HepG2 (cell line): ENCODE measurements at regions not wholly inside any gene's neighbourhood (a gene's known extent, or its start where the extent isn't known, plus 50 kb on each side); places are given as distances from the start of the nearest gene placed in this dataset.

Source experiments
- ATAC-seq: fragments of 200-7000 bp; cut with Tn5 transposase; 3 replicates; pipeline ENCODE4 v1.9.1; 2020; ENCODE audit warnings: mild to moderate bottlenecking, moderate library complexity
- BruUV-seq: library from RNA; stranded (reverse); fragments of 400-500 nt; replicated peaks from 2 replicates; lab custom pipeline; 2021; lab: Mats Ljungman, UMichigan
- CTCF ChIA-PET: fragments of 300-600 bp; formaldehyde crosslinking; extraction: SDS; loops from one replicate; lab custom pipeline; 2021; ENCODE audit warnings: low total read pairs, inconsistent platforms, low intra/inter-chr PET ratio; lab: Yijun Ruan, JAX
- POLR2A ChIA-PET: fragments of 350-600 bp; sonication (Branson Sonifier 250); formaldehyde crosslinking; loops from one replicate; lab custom pipeline; 2020; ENCODE audit warnings: antibody characterized with exemption, inconsistent platforms; lab: Yijun Ruan, JAX
- DNase-seq: peaks from one replicate; pipeline ENCODE4 v3.0.0-alpha.2; 2015; ENCODE audit warnings: low spot score
- FAIRE-seq: peaks from 3 replicates; lab custom pipeline; 2011; peaks lifted over from hg19 to GRCh38; lab: Jason Lieb, UNC
- H2AFZ ChIP-seq: one replicate; pipeline ENCODE4 v1.6.1; 2011; ENCODE audit warnings: low read length, inconsistent platforms
- H3K27ac ChIP-seq: fragments of 300-600 bp; 3 replicates; pipeline ENCODE4 v1.8.0; 2011; ENCODE audit warnings: mixed run types, mild to moderate bottlenecking, mixed read lengths, low read length, inconsistent platforms; ENCODE audit not compliant: insufficient read depth; ENCODE audit errors: extremely low read length
- H3K27me3 ChIP-seq, 2 experiments: fragments of 200-600 bp in 1 of 2; 2 replicates in 1 of 2; 3 replicates in 1 of 2; pipeline versions ENCODE4 v1.6.0 to v1.8.0; 2011; ENCODE audit warnings: low read length in 2 of 2, mild to moderate bottlenecking in 2 of 2, moderate library complexity in 2 of 2, inconsistent platforms in 1 of 2; ENCODE audit not compliant: insufficient read depth in 2 of 2, control insufficient read depth in 1 of 2
- H3K36me3 ChIP-seq, 2 experiments: fragments of 200-600 bp in 1 of 2; replicated peaks in 1 of 2; 2 replicates in 1 of 2; 3 replicates in 1 of 2; pipeline versions ENCODE4 v1.5.1 to v1.8.0; 2011; ENCODE audit warnings: low read length in 2 of 2, inconsistent platforms in 1 of 2; ENCODE audit not compliant: insufficient read depth in 2 of 2, control insufficient read depth in 1 of 2
- H3K4me1 ChIP-seq: 2 replicates; pipeline ENCODE4 v1.5.1; 2012; ENCODE audit warnings: low read length, inconsistent platforms; ENCODE audit not compliant: insufficient read depth
- H3K4me2 ChIP-seq: 2 replicates; pipeline ENCODE4 v1.6.0; 2011; ENCODE audit warnings: low read depth, low read length, inconsistent platforms
- H3K4me3 ChIP-seq, 3 experiments: fragments of 200-600 bp in 1 of 3; sonication (generic), shearing (Covaris generic) in 1 of 3; replicated peaks in 1 of 3; 2 replicates each; pipeline ENCODE4 v1.5.1; 2011 to 2016; ENCODE audit warnings: low read length in 3 of 3, inconsistent platforms in 2 of 3, low read depth in 2 of 3, mild to moderate bottlenecking in 2 of 3, control low read depth in 1 of 3, mixed read lengths in 1 of 3; ENCODE audit not compliant: insufficient read depth in 1 of 3
- H3K79me2 ChIP-seq: one replicate; pipeline ENCODE4 v1.6.1; 2011; ENCODE audit warnings: low read length, inconsistent platforms; ENCODE audit not compliant: insufficient read depth
- H3K9ac ChIP-seq: 2 replicates; pipeline ENCODE4 v1.6.0; 2011; ENCODE audit warnings: mild to moderate bottlenecking, low read depth, low read length, inconsistent platforms; ENCODE audit not compliant: insufficient read depth
- H3K9me3 ChIP-seq: 2 replicates; pipeline ENCODE4 v1.5.1; 2012; ENCODE audit warnings: mild to moderate bottlenecking, low read length
- H4K20me1 ChIP-seq: 2 replicates; pipeline ENCODE4 v1.6.0; 2011; ENCODE audit warnings: inconsistent platforms, mild to moderate bottlenecking, low read length, moderate library complexity; ENCODE audit not compliant: insufficient read depth
- CENPT ChIP-seq: sonication (generic); formaldehyde crosslinking; IDR thresholded peaks from 2 replicates; pipeline ENCODE4 v1.8.0; 2022; ENCODE audit warnings: low read depth, mild to moderate bottlenecking, moderate library complexity, missing genetic modification reagents
- JUND ChIP-seq: sonication (generic); formaldehyde crosslinking; IDR thresholded peaks from 2 replicates; pipeline ENCODE4 v1.8.0; 2022; ENCODE audit warnings: mild to moderate bottlenecking, missing genetic modification reagents
- PHF20 ChIP-seq: sonication (generic); formaldehyde crosslinking; IDR thresholded peaks from 2 replicates; pipeline ENCODE4 v1.5.0; 2020; ENCODE audit warnings: mild to moderate bottlenecking, missing genetic modification reagents
- SIX1 ChIP-seq: sonication (generic); formaldehyde crosslinking; IDR thresholded peaks from 2 replicates; pipeline ENCODE4 v1.4.0; 2020; ENCODE audit warnings: missing genetic modification reagents, borderline replicate concordance
- ZNF274 ChIP-seq: sonication (generic); formaldehyde crosslinking; IDR thresholded peaks from 2 replicates; pipeline ENCODE4 v1.5.1; 2020; ENCODE audit warnings: mild to moderate bottlenecking, missing genetic modification reagents
- ZNF644 ChIP-seq: IDR thresholded peaks from 2 replicates; pipeline ENCODE4 v1.6.1; 2016; ENCODE audit warnings: low read depth
- ZNF709 ChIP-seq: sonication (generic); formaldehyde crosslinking; IDR thresholded peaks from 2 replicates; pipeline ENCODE4 v1.5.0; 2020; ENCODE audit warnings: mild to moderate bottlenecking, missing genetic modification reagents
- WGBS: methylation state at CpG from one replicate; pipeline ENCODE4 v1.1.6; 2017; ENCODE audit warnings: low lambda C conversion rate; 5-methylcytosine and 5-hydroxymethylcytosine counted together
- in situ Hi-C: cut with HindIII; loops from 2 replicates; pipeline ENCODE4 v1.10.0; 2017; ENCODE audit warnings: low pct_unique_long_range_greater_than_20kb; ENCODE audit not compliant: extremely low pct_ligation_motif_present
- intact Hi-C: fragments of 100-400 bp; cut with micrococcal nuclease; formaldehyde crosslinking; loops from one replicate; pipeline ENCODE4 v1.10.0; 2022; ENCODE audit not compliant: unreplicated experiment
- TF ChIP-seq, protein P1 (sequence below): IDR thresholded peaks from 2 replicates; pipeline ENCODE4 v1.6.1; 2016; ENCODE audit warnings: low read depth, missing genetic modification reagents, missing compliant biosample characterization
- TF ChIP-seq, protein P2 (sequence below): IDR thresholded peaks from 2 replicates; pipeline ENCODE4 v1.6.1; 2016; ENCODE audit warnings: control low read depth
- TF ChIP-seq, protein P3 (sequence below): sonication (generic); formaldehyde crosslinking; IDR thresholded peaks from 2 replicates; pipeline ENCODE4 v1.5.1; 2020; ENCODE audit warnings: mild to moderate bottlenecking, missing genetic modification reagents, borderline replicate concordance
- TF ChIP-seq, protein P4 (sequence below), 2 experiments: sonication (generic) in 1 of 2; formaldehyde crosslinking in 1 of 2; IDR thresholded peaks; 2 replicates each; pipeline versions ENCODE4 v1.6.1 to v1.9.0; 2014 to 2022; ENCODE audit warnings: antibody characterized with exemption in 1 of 2, borderline replicate concordance in 1 of 2, inconsistent platforms in 1 of 2, low read depth in 1 of 2, missing genetic modification reagents in 1 of 2

DNA sequence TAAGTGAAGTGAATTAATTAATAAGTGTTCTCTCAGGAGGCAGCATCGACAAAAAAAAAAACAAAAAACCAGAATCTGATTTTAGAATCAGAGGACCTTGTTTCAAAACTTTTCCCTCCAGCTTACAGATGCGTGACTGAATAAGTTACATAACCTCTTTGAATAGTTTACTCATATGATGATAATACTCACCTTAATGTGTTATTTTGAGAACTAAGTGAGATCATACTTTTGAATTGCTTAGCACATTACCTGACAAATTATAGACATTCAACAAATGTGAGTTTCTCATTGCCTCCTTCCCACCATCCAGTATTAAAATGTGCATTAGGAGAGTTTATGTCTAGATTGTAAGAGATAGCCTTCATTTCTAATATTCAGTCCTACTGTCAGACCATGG lies 94.0 kb downstream of the SOX2 start:
- no TSS peak for BruUV-seq
- ChIA-PET CTCF (no interaction called here), POLR2A (no interaction called here)
- no peak overlapping the region for H2AFZ ChIP-seq
- no peak for FAIRE-seq
- H3K27ac ChIP-seq: no peak overlapping the region
- no peak overlapping the region for H3K9ac ChIP-seq
- ATAC-seq: no peak
- H3K9me3 ChIP-seq: no peaks in the 10 kb centered on the region
- H3K27me3 ChIP-seq: no peaks in the 10 kb centered on the region; a peak in 1 of 5 replicates
- H3K36me3 ChIP-seq: no peaks in the 10 kb centered on the region
- no peaks in the 10 kb centered on the region for H3K79me2 ChIP-seq
- H3K4me3 ChIP-seq: no peak overlapping the region
- WGBS: 0% methylated on average over 2 of the region's 2 CpGs
- H4K20me1 ChIP-seq: no peaks in the 10 kb centered on the region
- H3K4me1 ChIP-seq: no peaks in the 10 kb centered on the region
- no peak overlapping the region for H3K4me2 ChIP-seq
- in situ Hi-C loops (no loop called here), intact Hi-C loops (no loop called here)
- no peak for DNase-seq
- TF ChIP-seq ZNF644 (no peak), ZNF274 (CRISPR knock-in tag) (no peak), ZNF709 (CRISPR knock-in tag) (no peak), PHF20 (CRISPR knock-in tag) (no peak), CENPT (CRISPR knock-in tag) (no peak), SIX1 (CRISPR knock-in tag) (no peak), JUND (CRISPR knock-in tag) (no peak)
- TF ChIP-seq, protein P1, sequence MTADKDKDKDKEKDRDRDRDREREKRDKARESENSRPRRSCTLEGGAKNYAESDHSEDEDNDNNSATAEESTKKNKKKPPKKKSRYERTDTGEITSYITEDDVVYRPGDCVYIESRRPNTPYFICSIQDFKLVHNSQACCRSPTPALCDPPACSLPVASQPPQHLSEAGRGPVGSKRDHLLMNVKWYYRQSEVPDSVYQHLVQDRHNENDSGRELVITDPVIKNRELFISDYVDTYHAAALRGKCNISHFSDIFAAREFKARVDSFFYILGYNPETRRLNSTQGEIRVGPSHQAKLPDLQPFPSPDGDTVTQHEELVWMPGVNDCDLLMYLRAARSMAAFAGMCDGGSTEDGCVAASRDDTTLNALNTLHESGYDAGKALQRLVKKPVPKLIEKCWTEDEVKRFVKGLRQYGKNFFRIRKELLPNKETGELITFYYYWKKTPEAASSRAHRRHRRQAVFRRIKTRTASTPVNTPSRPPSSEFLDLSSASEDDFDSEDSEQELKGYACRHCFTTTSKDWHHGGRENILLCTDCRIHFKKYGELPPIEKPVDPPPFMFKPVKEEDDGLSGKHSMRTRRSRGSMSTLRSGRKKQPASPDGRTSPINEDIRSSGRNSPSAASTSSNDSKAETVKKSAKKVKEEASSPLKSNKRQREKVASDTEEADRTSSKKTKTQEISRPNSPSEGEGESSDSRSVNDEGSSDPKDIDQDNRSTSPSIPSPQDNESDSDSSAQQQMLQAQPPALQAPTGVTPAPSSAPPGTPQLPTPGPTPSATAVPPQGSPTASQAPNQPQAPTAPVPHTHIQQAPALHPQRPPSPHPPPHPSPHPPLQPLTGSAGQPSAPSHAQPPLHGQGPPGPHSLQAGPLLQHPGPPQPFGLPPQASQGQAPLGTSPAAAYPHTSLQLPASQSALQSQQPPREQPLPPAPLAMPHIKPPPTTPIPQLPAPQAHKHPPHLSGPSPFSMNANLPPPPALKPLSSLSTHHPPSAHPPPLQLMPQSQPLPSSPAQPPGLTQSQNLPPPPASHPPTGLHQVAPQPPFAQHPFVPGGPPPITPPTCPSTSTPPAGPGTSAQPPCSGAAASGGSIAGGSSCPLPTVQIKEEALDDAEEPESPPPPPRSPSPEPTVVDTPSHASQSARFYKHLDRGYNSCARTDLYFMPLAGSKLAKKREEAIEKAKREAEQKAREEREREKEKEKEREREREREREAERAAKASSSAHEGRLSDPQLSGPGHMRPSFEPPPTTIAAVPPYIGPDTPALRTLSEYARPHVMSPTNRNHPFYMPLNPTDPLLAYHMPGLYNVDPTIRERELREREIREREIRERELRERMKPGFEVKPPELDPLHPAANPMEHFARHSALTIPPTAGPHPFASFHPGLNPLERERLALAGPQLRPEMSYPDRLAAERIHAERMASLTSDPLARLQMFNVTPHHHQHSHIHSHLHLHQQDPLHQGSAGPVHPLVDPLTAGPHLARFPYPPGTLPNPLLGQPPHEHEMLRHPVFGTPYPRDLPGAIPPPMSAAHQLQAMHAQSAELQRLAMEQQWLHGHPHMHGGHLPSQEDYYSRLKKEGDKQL: no peak
- TF ChIP-seq, protein P2, sequence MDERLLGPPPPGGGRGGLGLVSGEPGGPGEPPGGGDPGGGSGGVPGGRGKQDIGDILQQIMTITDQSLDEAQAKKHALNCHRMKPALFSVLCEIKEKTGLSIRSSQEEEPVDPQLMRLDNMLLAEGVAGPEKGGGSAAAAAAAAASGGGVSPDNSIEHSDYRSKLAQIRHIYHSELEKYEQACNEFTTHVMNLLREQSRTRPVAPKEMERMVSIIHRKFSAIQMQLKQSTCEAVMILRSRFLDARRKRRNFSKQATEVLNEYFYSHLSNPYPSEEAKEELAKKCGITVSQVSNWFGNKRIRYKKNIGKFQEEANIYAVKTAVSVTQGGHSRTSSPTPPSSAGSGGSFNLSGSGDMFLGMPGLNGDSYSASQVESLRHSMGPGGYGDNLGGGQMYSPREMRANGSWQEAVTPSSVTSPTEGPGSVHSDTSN (CRISPR knock-in tag): no peak
- TF ChIP-seq, protein P3, sequence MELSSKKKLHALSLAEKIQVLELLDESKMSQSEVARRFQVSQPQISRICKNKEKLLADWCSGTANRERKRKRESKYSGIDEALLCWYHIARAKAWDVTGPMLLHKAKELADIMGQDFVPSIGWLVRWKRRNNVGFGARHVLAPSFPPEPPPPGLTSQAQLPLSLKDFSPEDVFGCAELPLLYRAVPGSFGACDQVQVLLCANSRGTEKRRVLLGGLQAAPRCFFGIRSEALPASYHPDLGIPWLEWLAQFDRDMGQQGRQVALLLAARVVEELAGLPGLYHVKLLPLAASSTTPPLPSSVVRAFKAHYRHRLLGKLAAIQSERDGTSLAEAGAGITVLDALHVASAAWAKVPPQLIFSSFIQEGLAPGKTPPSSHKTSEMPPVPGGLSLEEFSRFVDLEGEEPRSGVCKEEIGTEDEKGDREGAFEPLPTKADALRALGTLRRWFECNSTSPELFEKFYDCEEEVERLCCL (CRISPR knock-in tag): no peak
- TF ChIP-seq, protein P4, sequence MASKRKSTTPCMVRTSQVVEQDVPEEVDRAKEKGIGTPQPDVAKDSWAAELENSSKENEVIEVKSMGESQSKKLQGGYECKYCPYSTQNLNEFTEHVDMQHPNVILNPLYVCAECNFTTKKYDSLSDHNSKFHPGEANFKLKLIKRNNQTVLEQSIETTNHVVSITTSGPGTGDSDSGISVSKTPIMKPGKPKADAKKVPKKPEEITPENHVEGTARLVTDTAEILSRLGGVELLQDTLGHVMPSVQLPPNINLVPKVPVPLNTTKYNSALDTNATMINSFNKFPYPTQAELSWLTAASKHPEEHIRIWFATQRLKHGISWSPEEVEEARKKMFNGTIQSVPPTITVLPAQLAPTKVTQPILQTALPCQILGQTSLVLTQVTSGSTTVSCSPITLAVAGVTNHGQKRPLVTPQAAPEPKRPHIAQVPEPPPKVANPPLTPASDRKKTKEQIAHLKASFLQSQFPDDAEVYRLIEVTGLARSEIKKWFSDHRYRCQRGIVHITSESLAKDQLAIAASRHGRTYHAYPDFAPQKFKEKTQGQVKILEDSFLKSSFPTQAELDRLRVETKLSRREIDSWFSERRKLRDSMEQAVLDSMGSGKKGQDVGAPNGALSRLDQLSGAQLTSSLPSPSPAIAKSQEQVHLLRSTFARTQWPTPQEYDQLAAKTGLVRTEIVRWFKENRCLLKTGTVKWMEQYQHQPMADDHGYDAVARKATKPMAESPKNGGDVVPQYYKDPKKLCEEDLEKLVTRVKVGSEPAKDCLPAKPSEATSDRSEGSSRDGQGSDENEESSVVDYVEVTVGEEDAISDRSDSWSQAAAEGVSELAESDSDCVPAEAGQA (IDR thresholded peaks at IDR 0.05; ENCODE audit: low read depth): no peak
- TF ChIP-seq, protein P4 (CRISPR knock-in tag; IDR thresholded peaks at IDR 0.05; ENCODE audit: borderline replicate concordance): no peak
